SK-N-SH treated with all-trans-retinoic acid at 6 μM for 48 hours (cell line): ENCODE measurements at regions not wholly inside any gene's neighbourhood (a gene's known extent, or its start where the extent isn't known, plus 50 kb on each side); places are given as distances from the start of the nearest gene placed in this dataset.

ENCODE experiments used
- ATAC-seq: fragments of 200-7000 bp; cut with Tn5 transposase; 3 replicates; pipeline ENCODE4 v1.9.1; 2020; ENCODE audit warnings: mild to moderate bottlenecking, moderate library complexity
- ARNTL ChIP-seq: fragments of 450-650 bp; formaldehyde crosslinking; IDR thresholded peaks from 2 replicates; pipeline ENCODE4 v1.5.0; 2020; ENCODE audit warnings: low read depth, mild to moderate bottlenecking, moderate library complexity, borderline replicate concordance
- BACH2 ChIP-seq: fragments of 250-450 bp; sonication (Bioruptor Pico); IDR thresholded peaks from 2 replicates; pipeline ENCODE4 v1.9.0; 2021; ENCODE audit warnings: mild to moderate bottlenecking, borderline replicate concordance
- CREB5 ChIP-seq: fragments of 250-450 bp; sonication (Bioruptor Pico); IDR thresholded peaks from 2 replicates; pipeline ENCODE4 v1.5.1; 2020; ENCODE audit warnings: low read depth, mild to moderate bottlenecking, moderate library complexity
- CSDC2 ChIP-seq: fragments of 250-450 bp; sonication (Bioruptor Pico); IDR thresholded peaks from 2 replicates; pipeline ENCODE4 v1.5.0; 2020; ENCODE audit warnings: mild to moderate bottlenecking, moderate library complexity
- CSRNP3 ChIP-seq: fragments of 250-450 bp; sonication (Bioruptor Pico); IDR thresholded peaks from 2 replicates; pipeline ENCODE4 v1.5.1; 2021; ENCODE audit warnings: mild to moderate bottlenecking, moderate library complexity
- ESRRG ChIP-seq: fragments of 250-450 bp; sonication (Bioruptor Pico); IDR thresholded peaks from 2 replicates; pipeline ENCODE4 v1.6.1; 2021; ENCODE audit warnings: mild to moderate bottlenecking
- GLIS3 ChIP-seq: fragments of 250-450 bp; sonication (Bioruptor Pico); IDR thresholded peaks from 2 replicates; pipeline ENCODE4 v1.5.0; 2020; ENCODE audit warnings: mild to moderate bottlenecking, moderate library complexity
- ISL1 ChIP-seq: fragments of 250-450 bp; sonication (Bioruptor Pico); IDR thresholded peaks from 2 replicates; pipeline ENCODE4 v2.1.2; 2022; ENCODE audit warnings: mild to moderate bottlenecking, moderate library complexity
- OSR1 ChIP-seq: fragments of 250-450 bp; sonication (Bioruptor Pico); IDR thresholded peaks from 2 replicates; pipeline ENCODE4 v1.8.0; 2022; ENCODE audit warnings: moderate library complexity, mild to moderate bottlenecking, inconsistent platforms
- PPARA ChIP-seq: fragments of 250-450 bp; sonication (Bioruptor Pico); IDR thresholded peaks from 2 replicates; pipeline ENCODE4 v1.5.0; 2020; ENCODE audit warnings: mild to moderate bottlenecking, borderline replicate concordance
- RARB ChIP-seq: fragments of 250-450 bp; sonication (Bioruptor Pico); IDR thresholded peaks from 2 replicates; pipeline ENCODE4 v1.8.0; 2021; ENCODE audit warnings: mild to moderate bottlenecking, moderate library complexity
- SNAI2 ChIP-seq: fragments of 250-450 bp; sonication (Bioruptor Pico); IDR thresholded peaks from 2 replicates; pipeline ENCODE4 v1.5.0; 2020; ENCODE audit warnings: mild to moderate bottlenecking, moderate library complexity
- TCF4 ChIP-seq: fragments of 250-450 bp; sonication (Bioruptor Pico); IDR thresholded peaks from 2 replicates; pipeline ENCODE4 v1.8.0; 2021; ENCODE audit warnings: mild to moderate bottlenecking, moderate library complexity, borderline replicate concordance
- TOX ChIP-seq: fragments of 250-450 bp; sonication (Bioruptor Pico); IDR thresholded peaks from 2 replicates; pipeline ENCODE4 v1.8.0; 2021; ENCODE audit warnings: mild to moderate bottlenecking, moderate library complexity, borderline replicate concordance
- ZC3H10 ChIP-seq: fragments of 250-450 bp; sonication (Bioruptor Pico); IDR thresholded peaks from 2 replicates; pipeline ENCODE4 v1.5.1; 2021; ENCODE audit warnings: mild to moderate bottlenecking, moderate library complexity
- ZFP3 ChIP-seq: fragments of 250-450 bp; sonication (Bioruptor Pico); IDR thresholded peaks from 2 replicates; pipeline ENCODE4 v1.5.0; 2020; ENCODE audit warnings: mild to moderate bottlenecking, moderate library complexity
- ZFP30 ChIP-seq: fragments of 450-650 bp; formaldehyde crosslinking; IDR thresholded peaks from 2 replicates; pipeline ENCODE4 v1.5.0; 2022; ENCODE audit warnings: mild to moderate bottlenecking, moderate library complexity
- ZNF70 ChIP-seq: fragments of 450-650 bp; formaldehyde crosslinking; IDR thresholded peaks from 2 replicates; pipeline ENCODE4 v1.5.0; 2020; ENCODE audit warnings: mild to moderate bottlenecking, moderate library complexity
- ZNF8 ChIP-seq: fragments of 450-650 bp; formaldehyde crosslinking; IDR thresholded peaks from 2 replicates; pipeline ENCODE4 v1.5.0; 2020; ENCODE audit warnings: mild to moderate bottlenecking, moderate library complexity
- TF ChIP-seq, protein P1 (sequence below): fragments of 250-450 bp; sonication (Bioruptor Pico); IDR thresholded peaks from 2 replicates; pipeline ENCODE4 v1.8.0; 2020; ENCODE audit warnings: mild to moderate bottlenecking, moderate library complexity, borderline replicate concordance
- TF ChIP-seq, protein P2 (sequence below): fragments of 250-450 bp; sonication (Bioruptor Pico); IDR thresholded peaks from 2 replicates; pipeline ENCODE4 v1.8.0; 2021; ENCODE audit warnings: low read depth, mild to moderate bottlenecking, moderate library complexity, borderline replicate concordance

GRCh38 chr2:128490321-128490720, 171.7 kb upstream of the HS6ST1 start:
- TF ChIP-seq ZNF70 (CRISPR knock-in tag), result no peak
- TF ChIP-seq ISL1 (CRISPR knock-in tag), result no peak
- no peak for TF ChIP-seq BACH2 (CRISPR knock-in tag)
- no peak for TF ChIP-seq GLIS3 (CRISPR knock-in tag)
- no peak for TF ChIP-seq CSDC2 (CRISPR knock-in tag)
- TF ChIP-seq TCF4 (CRISPR knock-in tag), result no peak
- TF ChIP-seq ZC3H10, result no peak
- TF ChIP-seq TOX (CRISPR knock-in tag), result no peak
- TF ChIP-seq, protein P1, sequence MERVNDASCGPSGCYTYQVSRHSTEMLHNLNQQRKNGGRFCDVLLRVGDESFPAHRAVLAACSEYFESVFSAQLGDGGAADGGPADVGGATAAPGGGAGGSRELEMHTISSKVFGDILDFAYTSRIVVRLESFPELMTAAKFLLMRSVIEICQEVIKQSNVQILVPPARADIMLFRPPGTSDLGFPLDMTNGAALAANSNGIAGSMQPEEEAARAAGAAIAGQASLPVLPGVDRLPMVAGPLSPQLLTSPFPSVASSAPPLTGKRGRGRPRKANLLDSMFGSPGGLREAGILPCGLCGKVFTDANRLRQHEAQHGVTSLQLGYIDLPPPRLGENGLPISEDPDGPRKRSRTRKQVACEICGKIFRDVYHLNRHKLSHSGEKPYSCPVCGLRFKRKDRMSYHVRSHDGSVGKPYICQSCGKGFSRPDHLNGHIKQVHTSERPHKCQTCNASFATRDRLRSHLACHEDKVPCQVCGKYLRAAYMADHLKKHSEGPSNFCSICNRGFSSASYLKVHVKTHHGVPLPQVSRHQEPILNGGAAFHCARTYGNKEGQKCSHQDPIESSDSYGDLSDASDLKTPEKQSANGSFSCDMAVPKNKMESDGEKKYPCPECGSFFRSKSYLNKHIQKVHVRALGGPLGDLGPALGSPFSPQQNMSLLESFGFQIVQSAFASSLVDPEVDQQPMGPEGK (CRISPR knock-in tag), result no peak
- no peak for TF ChIP-seq ZNF8
- TF ChIP-seq ARNTL, result no peak
- TF ChIP-seq RARB (CRISPR knock-in tag), result no peak
- ATAC-seq, result no peak

DNA sequence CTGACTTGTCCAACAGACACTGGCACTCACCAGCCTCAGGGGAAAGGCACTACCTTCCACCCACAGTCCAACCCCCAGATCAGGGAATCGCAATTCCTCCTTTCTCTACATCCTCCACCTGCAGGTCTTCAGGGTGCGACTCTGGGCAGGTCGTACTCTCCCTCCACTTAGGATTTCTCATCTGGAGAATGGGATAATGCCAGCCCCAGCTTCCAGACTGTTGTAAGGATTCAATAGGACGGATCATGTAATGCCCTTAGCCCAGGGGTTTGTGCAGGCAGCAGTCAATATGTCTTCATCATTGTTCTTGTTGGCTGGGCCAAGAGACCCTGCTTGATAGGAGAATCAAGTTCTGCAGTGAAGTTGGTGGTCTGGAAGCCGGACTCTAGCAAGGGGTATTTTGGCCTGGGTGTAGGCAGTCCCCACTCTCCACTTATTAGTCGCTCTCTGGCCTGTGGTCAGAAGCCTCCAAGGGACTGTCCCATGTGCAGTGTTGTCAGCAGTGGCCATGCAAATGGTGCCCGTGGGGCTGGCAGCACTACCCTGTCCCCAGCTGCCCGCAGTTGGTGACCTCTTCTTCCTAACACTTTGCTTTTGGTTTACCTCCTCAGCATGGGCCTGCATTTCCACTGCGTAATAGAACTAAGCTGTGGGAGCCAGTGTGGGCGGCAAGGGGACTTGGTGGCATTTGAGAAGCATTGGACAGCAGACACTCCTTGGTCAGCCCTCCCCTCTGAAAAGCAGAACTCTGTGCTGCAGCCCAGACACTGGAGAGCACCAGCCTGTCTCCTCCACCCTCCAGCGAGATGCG, 172.4 kb upstream of the HS6ST1 start:
- no peak for ATAC-seq
- TF ChIP-seq ZFP30, result no peak
- TF ChIP-seq TOX (CRISPR knock-in tag), result no peak
- TF ChIP-seq ISL1 (CRISPR knock-in tag), result no peak
- TF ChIP-seq CREB5 (CRISPR knock-in tag), result no peak
- TF ChIP-seq SNAI2 (CRISPR knock-in tag), result no peak
- TF ChIP-seq OSR1 (CRISPR knock-in tag), result no peak
- TF ChIP-seq ESRRG, result no peak
- TF ChIP-seq ZNF8, result no peak
- no peak for TF ChIP-seq PPARA
- no peak for TF ChIP-seq CSDC2 (CRISPR knock-in tag)
- no peak for TF ChIP-seq CSRNP3 (CRISPR knock-in tag)
- TF ChIP-seq, all 23 proteins: peak for 0

DNA sequence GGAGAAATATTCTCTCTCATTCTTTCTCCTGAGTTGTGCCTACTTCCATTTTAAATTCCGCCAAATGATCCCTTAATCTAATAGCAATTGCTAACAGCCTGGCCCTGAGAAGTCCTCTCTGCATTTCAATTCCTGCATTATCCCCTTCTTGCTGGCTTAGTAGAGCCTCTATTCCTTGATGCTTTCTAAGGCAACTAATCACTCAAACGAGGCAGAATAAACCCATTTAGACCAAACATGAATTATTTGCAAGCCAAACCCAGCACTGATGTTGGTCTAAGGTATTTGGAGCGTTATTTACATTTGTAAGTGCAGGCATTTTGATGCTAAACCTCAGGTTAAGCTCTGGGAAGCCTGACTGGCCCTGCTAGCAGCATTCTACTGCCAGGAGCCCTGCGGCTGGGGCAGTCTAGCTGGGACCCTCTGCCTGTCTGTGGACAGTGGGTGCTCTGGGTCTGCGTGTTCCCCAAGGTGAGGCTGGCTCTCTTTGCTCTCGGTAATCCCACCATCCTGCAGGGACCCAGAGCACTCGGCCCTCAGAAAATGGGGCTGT, 173.1 kb upstream of the HS6ST1 start:
- ATAC-seq, result no peak
- TF ChIP-seq TCF4 (CRISPR knock-in tag) (no peak), OSR1 (CRISPR knock-in tag) (no peak), ZC3H10 (no peak), ZFP3 (CRISPR knock-in tag) (no peak), SNAI2 (CRISPR knock-in tag) (no peak), ZFP30 (no peak), TOX (CRISPR knock-in tag) (no peak), CSDC2 (CRISPR knock-in tag) (no peak)
- TF ChIP-seq, protein P2, sequence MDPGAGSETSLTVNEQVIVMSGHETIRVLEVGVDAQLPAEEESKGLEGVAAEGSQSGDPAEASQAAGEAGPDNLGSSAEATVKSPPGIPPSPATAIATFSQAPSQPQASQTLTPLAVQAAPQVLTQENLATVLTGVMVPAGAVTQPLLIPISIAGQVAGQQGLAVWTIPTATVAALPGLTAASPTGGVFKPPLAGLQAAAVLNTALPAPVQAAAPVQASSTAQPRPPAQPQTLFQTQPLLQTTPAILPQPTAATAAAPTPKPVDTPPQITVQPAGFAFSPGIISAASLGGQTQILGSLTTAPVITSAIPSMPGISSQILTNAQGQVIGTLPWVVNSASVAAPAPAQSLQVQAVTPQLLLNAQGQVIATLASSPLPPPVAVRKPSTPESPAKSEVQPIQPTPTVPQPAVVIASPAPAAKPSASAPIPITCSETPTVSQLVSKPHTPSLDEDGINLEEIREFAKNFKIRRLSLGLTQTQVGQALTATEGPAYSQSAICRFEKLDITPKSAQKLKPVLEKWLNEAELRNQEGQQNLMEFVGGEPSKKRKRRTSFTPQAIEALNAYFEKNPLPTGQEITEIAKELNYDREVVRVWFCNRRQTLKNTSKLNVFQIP (CRISPR knock-in tag), result no peak
